ENCODE measurements at regions not wholly inside any gene's neighbourhood (a gene's known extent, or its start where the extent isn't known, plus 50 kb on each side); places are given as distances from the start of the nearest gene placed in this dataset.

GRCh38 chr5:159858871-159859270 is 57.4 kb upstream of the ADRA1B start:
- TF ChIP-seq CTCF (IDR thresholded peaks at IDR 0.05) (no peak), POLR2A (IDR thresholded peaks at IDR 0.05) (no peak)

Measured in uterus (tissue), 2 donors.